GM19240 (cell line): ENCODE measurements at regions not wholly inside any gene's neighbourhood (a gene's known extent, or its start where the extent isn't known, plus 50 kb on each side); places are given as distances from the start of the nearest gene placed in this dataset.
"Not testable (repeated sequence)": the region's sequence is repeated elsewhere in the genome, so short reads cannot be mapped to it uniquely, and the experiment has no call there.

ENCODE experiments used
- DNase-seq: peaks from one replicate; pipeline ENCODE4 v3.0.0; 2011; ENCODE audit warnings: low spot score; ENCODE audit not compliant: insufficient read length

DNA sequence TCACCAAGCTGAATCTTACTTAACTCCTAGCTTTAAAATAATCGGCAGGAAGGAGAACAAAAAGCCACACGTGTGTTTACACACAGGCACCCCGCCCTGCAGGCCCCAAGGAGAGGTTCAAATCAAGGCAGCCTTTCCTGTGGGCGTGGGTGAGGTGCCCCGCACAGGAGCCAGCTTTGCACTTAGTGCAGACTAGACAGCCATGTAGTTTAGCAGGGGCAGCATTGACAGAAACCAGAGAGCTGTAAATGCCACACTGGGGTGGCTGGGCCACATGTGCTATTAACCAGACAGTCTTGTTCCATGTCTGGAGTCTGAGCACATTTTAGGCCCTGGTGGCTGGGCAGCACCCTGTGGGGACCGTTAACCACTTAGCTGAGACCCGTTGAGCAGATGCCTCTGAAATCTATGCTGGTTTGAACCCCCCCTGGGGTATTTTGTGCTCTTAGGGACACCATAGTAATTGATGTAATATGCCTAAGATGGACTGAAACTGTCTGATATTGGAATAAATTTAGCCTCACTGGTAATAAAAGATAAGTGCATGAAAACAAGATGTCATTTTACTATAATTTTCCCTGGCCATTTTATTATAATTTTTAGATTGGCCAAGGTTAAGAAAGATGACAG is 106.4 kb upstream of the KCNG1 start:
- DNase-seq = no peak

DNA sequence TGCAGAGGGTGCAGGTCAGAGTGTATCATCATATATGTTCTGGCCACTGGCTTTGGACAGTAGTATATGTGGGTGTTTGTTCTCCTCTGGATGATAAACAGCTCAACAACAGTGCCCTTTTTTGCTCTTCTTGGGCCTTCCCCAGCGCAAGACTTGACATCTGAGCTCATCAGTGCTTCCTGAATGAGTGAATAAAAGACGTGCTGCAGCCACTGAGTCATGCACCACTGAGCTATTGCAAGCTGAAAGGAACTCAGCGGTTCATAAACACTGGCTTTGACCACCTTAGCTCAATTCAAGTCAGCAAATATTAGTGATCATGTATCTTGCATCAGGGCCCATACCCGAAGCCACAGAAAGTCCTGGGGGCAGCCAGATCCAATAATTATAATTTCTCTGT is 105.3 kb upstream of the KCNG1 start:
- no peak for DNase-seq

- DNase-seq = no peak
These were observed 104.8 kb upstream of the KCNG1 start for GRCh38 chr20:51127713-51128112.

DNA sequence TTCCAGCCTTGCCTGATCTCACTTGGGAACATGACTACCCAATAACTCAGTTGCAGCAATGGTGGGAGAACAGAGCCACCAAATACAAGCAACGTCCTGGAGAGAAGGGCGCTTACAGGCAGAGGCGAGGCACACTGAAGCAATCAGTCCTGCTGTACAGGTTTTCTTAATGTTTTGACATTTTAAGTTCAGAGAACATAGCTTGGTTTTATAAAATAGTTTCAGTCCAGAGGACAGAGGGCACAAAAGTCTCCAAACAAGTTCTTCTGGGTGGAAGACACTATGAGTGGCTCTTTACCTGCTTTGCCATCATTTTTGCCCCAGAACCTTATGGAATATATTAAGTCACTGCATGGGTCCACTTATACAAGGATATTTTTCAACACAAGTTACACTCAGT is 103.4 kb upstream of the KCNG1 start:
- no peak for DNase-seq

DNA sequence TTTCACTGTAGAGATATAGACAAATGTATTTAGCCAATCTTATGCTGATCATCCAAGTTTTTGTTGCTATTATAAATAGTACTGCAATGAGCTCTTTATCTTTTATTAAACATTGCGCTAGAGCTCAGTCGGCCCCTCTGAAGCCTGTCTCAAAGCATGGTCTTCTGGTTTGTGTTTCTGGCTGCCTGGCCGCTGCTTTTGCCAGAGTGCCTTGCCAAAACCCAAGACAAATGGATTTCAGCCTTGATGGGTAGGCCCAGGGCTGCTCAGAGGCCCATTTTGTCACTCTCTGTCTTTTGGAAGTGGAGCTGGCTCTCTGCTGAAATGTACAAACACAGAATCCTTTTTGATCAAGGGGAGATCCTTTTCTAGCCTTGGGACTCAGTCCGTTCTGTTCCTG is 102.9 kb upstream of the KCNG1 start:
- no peak for DNase-seq

GRCh38 chr20:51125105-51125504 is 102.2 kb upstream of the KCNG1 start:
- no peak for DNase-seq

DNA sequence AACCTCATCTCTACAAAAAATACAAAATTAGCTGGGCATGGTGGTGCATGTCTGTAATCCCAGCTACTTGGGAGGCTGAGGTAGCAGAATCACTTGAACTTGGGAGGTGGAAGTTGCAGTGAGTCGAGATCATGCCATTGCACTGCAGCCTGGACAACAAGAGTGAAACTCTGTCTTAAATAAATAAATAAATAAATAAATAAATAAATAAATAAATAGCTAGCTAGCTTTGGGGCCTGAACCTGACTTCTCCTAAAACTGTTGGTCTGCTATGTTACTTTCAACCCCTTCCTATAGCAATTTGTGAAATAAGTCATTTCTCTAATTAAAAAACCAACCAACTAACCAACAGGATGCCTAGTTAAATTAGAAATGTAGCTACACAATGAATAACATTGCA is 101.0 kb upstream of the KCNG1 start:
- DNase-seq = not testable (repeated sequence)

DNA sequence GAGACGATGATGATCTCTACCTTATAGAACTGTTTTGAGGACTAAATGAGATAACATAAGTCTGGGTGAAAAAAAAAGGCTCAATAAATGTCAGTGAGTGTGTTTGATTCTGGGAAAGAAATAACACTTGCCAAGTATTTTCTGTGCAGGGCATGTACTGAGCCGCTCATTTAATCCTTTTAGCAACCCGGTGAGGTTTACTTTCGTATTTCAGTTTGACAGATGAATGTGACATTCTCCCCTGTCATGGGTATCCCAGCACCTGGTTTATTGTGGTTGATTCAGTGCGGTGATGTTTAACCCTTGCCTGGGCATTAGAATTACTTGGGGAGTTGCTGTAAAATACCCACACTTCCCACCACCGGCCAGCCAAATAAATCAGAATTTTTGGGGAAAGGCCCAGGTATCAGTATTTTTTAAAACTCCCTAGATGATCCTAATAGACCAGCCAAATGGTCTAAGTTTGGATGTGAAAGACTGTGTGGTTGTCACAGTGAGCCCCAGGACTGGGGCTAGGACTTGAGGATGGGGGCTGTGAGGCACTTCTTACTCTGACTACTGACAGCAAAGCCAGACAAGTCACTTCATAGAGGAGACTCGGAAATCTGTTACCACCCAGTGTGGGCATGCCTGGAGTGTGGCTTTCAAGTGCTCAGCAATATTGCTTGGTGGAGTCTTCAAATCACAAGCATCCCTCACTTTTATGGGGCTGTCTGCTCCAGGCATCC is 100.2 kb upstream of the KCNG1 start:
- DNase-seq = no peak

DNA sequence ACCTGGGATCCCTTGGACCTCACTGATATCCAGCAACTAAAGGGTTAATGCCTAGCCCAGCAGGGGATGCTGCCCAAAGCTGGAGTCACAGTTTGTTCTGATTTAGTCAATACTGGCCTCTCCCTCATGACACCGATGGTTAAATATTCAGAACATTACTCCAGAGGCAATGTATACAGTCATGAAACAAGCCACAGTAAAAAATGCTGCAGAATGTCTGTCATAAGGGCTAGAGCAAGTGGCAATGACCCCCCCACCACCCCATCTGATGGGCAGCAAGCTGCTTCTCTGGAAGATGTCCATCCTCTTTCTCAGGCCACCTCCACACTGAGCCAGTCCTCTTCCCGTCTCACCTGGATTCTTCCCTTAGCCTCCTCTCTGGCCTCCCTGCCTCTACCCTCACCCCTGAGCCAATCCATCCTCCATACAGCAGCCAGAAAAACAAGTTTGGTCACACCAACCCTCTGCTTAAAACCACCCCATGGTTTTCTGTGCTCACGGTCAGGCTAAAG is 99.0 kb upstream of the KCNG1 start:
- DNase-seq = no peak

- DNase-seq = no peak
These were observed 98.4 kb upstream of the KCNG1 start for GRCh38 chr20:51121272-51121671.

DNA sequence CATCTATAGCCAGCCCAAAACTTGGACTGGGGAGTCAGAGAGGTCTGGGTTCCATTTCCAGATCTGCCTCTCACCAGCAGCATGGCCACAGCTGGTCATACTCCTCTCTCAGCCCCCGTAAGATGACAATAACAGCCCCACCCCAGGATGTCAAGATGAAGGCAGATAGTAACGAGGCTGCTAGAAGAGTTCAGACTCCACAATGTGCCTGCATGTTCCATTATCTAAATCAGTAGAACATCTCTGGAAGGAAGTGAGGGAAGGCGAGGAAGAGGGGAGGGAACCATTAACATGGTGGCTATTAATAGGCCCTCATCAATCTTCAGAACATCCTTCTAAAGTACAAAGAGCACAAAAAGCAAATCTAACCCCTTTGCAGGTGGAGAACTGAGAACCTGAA is 98.0 kb upstream of the KCNG1 start:
- no peak for DNase-seq

GRCh38 chr20:51120438-51120837 is 97.5 kb upstream of the KCNG1 start:
- DNase-seq = no peak

GRCh38 chr20:51119914-51120313 is 97.0 kb upstream of the KCNG1 start:
- no peak for DNase-seq

DNA sequence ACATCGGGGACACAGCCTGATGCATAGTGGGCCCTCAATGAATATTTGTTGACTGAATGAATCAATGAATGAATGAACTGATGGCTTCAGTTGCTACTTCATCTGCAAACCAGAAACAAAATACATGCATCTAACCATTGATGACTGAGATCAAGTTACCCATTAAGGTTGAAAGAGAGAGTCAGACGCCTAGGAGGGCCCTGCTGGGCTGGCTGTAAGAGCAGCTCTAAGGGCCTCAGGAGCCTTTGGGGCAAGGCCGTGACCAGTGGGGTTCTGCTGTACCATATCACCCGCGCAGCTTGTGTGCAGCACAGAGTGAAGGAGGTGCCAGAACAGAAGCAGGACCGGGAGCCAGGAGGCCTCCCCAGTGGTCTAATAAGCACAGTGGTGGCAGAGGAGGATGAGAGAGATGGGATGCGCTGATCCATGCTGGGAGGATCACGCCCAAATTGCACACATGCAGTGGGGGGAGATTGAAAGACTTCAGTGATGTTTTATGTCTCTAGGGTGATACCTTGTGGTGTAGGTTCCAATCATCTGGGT is 96.1 kb upstream of the KCNG1 start:
- DNase-seq = no peak

GRCh38 chr20:51118216-51118615 is 95.3 kb upstream of the KCNG1 start:
- no peak for DNase-seq

GRCh38 chr20:51116765-51117686 is 94.1 kb upstream of the KCNG1 start:
- DNase-seq = no peak

- DNase-seq = no peak
These were observed 88.4 kb upstream of the KCNG1 start for GRCh38 chr20:51111290-51111689.

DNA sequence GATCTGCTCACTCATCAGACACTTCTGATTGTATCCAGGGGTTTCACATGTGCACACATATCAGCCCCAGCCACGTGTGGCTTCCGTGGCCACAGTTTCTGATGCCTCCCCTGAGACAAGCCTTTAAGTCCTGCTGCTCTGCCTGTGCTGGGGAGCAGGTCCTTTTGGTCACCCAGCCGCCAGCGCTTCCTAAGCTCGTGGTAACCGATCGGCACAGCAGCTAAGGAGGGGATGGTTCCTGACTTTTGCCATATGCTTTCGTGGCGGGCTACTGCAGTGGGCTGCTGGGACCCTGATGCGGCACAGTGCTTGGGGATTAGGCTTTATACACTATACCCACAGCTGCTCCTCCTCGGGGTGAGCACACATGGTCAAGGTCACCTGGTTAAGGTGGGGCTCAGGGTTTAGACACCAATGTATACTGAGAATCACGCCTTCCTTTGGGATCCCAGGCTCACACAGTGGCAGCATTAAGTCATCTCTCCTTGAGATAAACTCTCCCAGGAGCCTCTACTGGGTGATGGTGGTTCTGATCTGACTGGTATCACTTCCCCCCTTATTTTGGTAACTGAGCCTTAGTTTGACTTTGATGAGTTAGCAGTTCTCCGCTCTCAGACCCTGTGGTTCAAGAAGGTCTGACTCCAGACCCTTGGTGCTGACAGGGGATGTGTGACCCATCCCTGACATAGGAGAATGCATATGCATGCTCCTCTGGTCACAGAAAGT is 85.9 kb upstream of the KCNG1 start:
- DNase-seq = no peak

DNA sequence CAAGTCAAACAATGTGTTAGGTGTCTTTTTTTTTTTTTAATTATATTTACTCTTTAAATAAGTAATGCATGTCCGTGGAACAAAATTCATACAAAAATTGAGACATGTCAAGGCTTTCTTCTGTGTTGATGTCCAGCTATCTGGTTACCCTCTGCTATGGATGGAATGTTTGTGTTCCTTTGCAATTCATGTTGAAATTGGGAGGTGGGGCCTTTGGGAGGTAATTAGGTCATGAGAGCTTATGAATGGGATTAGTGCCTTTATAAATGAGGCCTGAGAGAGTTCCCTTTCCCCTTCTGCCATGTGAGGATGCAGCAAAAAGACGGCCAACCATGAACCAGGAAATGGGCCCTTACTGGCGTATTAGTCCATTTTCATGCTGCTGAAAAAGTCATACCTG is 83.1 kb upstream of the KCNG1 start:
- no peak for DNase-seq

- DNase-seq = no peak
These were observed 82.3 kb upstream of the KCNG1 start for GRCh38 chr20:51104960-51105920.
